ENCODE measurements at regions not wholly inside any gene's neighbourhood (a gene's known extent, or its start where the extent isn't known, plus 50 kb on each side); places are given as distances from the start of the nearest gene placed in this dataset.

GRCh38 chrX:3811331-3812311 is 98.2 kb upstream of the PRKX start:
- Histone ChIP-seq H4K20me1 (replicated peaks; ENCODE audit: control insufficient read depth, extremely low read depth, insufficient read depth, low read length) (no peaks in the 10 kb centered on the region), H3K4me1 (ENCODE audit: control insufficient read depth, extremely low read depth, insufficient read depth, low read length) (peaks cover 3% of the 10 kb centered on the region), H3K79me2 (ENCODE audit: control insufficient read depth, insufficient read depth, low read length) (no peaks in the 10 kb centered on the region), H3K4me2 (ENCODE audit: insufficient read depth, low read length) (no peak overlapping the region), H3K27me3 (ENCODE audit: control insufficient read depth in 2 of 2, insufficient read depth in 2 of 2, low read length in 2 of 2) (no peaks in the 10 kb centered on the region), H3K9ac (replicated peaks; ENCODE audit: extremely low read depth, insufficient read depth, low read length) (no peak overlapping the region), H3K4me3 (replicated peaks in 1 of 3; ENCODE audit: insufficient read depth in 1 of 3, low read depth in 1 of 3, low read length in 3 of 3) (no peak overlapping the region), H2AFZ (ENCODE audit: low read depth, low read length) (no peak overlapping the region), H3K9me1 (replicated peaks; ENCODE audit: control insufficient read depth, extremely low read depth, insufficient read depth, low read length) (no peaks in the 10 kb centered on the region), H3K9me3 (replicated peaks; ENCODE audit: control insufficient read depth, insufficient read depth, low read length) (no peaks in the 10 kb centered on the region), H3K27ac (ENCODE audit: insufficient read depth, low read depth, low read length) (no peak overlapping the region), H3K36me3 (ENCODE audit: control insufficient read depth in 2 of 2, extremely low read depth in 1 of 2, insufficient read depth in 2 of 2, low read length in 2 of 2) (no peaks in the 10 kb centered on the region)
- ChIA-PET CTCF (interaction anchor here (0.6 to 1.3 kb wide), 12 partner anchors 10 to 959 kb away, joined by 3 to 22 read pairs (median 4); no protein-coding TSS in a partner anchor), POLR2A (no interaction called here)
- FAIRE-seq (peak; percentile 81), DNase-seq (ENCODE audit: low read depth, low spot score) (no peak)
- BruUV-seq (replicated peaks), result no TSS peak
- intact Hi-C loops (cut with micrococcal nuclease) (loop anchor here (1.0 kb wide), 1 partner anchor 160 kb away; no protein-coding TSS in a partner anchor), dilution Hi-C loops (cut with MboI; ENCODE audit: extremely low pct_ligation_motif_present, low sequenced_read_pairs) (no loop called here)
- TF ChIP-seq FOS (IDR thresholded peaks at IDR 0.05; ENCODE audit: borderline replicate concordance, insufficient read depth, low read length) (no peak), GATA2 (IDR thresholded peaks at IDR 0.05; ENCODE audit: insufficient read depth, insufficient read length, low read depth, low read length) (no peak), JUN (IDR thresholded peaks at IDR 0.05; ENCODE audit: borderline replicate concordance, insufficient read depth, insufficient read length, low read depth) (no peak), MYC (IDR thresholded peaks at IDR 0.05; ENCODE audit: low read depth, low read length) (no peak), CTCF (IDR thresholded peaks at IDR 0.05; ENCODE audit: extremely low read depth in 1 of 2, insufficient read depth in 1 of 2, low read depth in 1 of 2, low read length in 2 of 2) (peak in 1 of 2 donors; percentile 19), POLR2A (IDR thresholded peaks at IDR 0.05; ENCODE audit: low read depth, low read length) (no peak), POLR2AphosphoS5 (IDR thresholded peaks at IDR 0.05; ENCODE audit: insufficient read depth, low read depth, low read length) (no peak), MAX (IDR thresholded peaks at IDR 0.05; ENCODE audit: insufficient read depth, insufficient read length) (no peak), EZH2 (IDR thresholded peaks at IDR 0.05; ENCODE audit: borderline replicate concordance, low read depth, low read length, severe bottlenecking) (no peak)
